KOPT-K1 (cell line): ENCODE measurements at regions not wholly inside any gene's neighbourhood (a gene's known extent, or its start where the extent isn't known, plus 50 kb on each side); places are given as distances from the start of the nearest gene placed in this dataset.

Source experiments
- H3K27ac ChIP-seq: fragments of 200-600 bp; sonication (generic); 2 replicates; pipeline ENCODE4 v1.5.1; 2016; ENCODE audit warnings: antibody characterized with exemption, mild to moderate bottlenecking, low read depth, low read length; ENCODE audit not compliant: poor library complexity, severe bottlenecking
- H3K36me3 ChIP-seq: fragments of 200-600 bp; sonication (generic); 2 replicates; pipeline ENCODE4 v1.5.1; 2017; ENCODE audit warnings: antibody characterized with exemption, mild to moderate bottlenecking, low read length, moderate library complexity; ENCODE audit not compliant: insufficient read depth
- H3K9me3 ChIP-seq: fragments of 200-600 bp; sonication (generic); 2 replicates; pipeline ENCODE4 v1.5.1; 2017; ENCODE audit warnings: antibody characterized with exemption, low read length, mild to moderate bottlenecking; ENCODE audit not compliant: insufficient read depth, poor library complexity, severe bottlenecking

DNA sequence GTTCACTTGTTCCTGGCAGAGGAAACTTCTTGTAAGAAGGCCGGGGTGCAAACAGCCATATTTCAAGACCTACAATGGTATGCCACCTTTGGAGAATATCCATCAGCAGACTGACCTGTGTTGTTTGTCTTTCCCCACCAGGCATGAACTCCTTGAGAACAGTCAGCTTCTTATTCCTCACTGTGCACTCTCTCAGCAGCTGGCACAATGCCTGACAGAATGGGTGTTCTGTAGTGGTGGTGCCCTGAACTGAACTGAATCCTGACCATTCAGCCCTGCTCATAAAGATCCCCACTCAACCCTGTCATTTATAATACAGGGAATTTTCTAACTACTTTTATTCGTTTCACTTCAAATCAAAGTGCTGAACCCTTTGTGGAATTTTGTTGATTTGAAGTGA is 206.9 kb downstream of the COX7C start:
- no peaks in the 10 kb centered on the region for H3K36me3 ChIP-seq
- no peak overlapping the region for H3K27ac ChIP-seq
- no peaks in the 10 kb centered on the region for H3K9me3 ChIP-seq

DNA sequence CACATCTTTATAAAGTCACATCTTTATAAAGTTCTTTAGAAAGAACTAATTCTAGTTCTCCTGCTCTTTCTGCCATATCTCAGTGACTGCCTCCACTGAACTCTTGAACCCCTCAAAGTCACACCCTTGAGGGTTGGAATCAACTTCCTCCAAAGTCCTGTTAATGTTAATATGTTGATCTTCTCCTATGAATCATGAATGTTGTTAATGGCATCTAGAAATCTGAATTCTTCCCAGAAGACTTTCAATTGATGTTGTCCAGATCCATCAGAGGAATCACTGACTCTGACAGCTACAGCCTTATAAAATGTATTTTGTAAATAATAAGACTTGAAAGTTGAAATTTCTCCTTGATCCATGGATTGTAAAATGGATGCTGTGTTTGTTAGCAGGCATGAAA is 213.4 kb downstream of the COX7C start:
- H3K9me3 ChIP-seq: no peaks in the 10 kb centered on the region
- H3K36me3 ChIP-seq: no peaks in the 10 kb centered on the region
- H3K27ac ChIP-seq: no peak overlapping the region

- no peak overlapping the region for H3K27ac ChIP-seq
- H3K9me3 ChIP-seq: no peaks in the 10 kb centered on the region
- H3K36me3 ChIP-seq: no peaks in the 10 kb centered on the region
Observed at GRCh38 chr5:86833868-86834267, 216.1 kb downstream of the COX7C start.

GRCh38 chr5:86837610-86838009 is 219.9 kb downstream of the COX7C start:
- H3K36me3 ChIP-seq: no peaks in the 10 kb centered on the region
- H3K9me3 ChIP-seq: no peaks in the 10 kb centered on the region
- no peak overlapping the region for H3K27ac ChIP-seq

GRCh38 chr5:86838083-86838482 is 220.3 kb downstream of the COX7C start:
- Histone ChIP-seq H3K27ac (no peak overlapping the region), H3K36me3 (no peaks in the 10 kb centered on the region), H3K9me3 (no peaks in the 10 kb centered on the region)

GRCh38 chr5:86841000-86841644 is 223.4 kb downstream of the COX7C start:
- Histone ChIP-seq H3K27ac (no peak overlapping the region), H3K9me3 (no peaks in the 10 kb centered on the region), H3K36me3 (no peaks in the 10 kb centered on the region)

DNA sequence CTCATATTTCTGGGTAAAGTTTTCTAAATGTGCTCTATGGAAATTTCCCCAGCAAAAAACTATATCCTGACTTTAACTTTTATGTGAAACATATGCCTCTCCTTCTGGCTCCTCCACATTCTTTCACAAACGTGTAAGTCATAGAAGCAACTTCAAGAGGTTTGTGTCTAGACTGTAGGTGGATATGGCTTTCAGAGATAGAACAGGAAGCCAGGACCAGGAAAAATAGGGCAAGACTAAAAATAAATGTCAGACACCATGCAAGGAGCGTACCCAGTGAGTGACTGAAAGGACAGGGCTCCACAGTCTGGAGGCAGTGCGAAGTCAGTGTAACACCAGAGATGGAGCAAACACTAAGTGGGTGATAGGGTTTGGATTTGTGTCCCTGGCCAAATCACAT is 240.7 kb downstream of the COX7C start:
- Histone ChIP-seq H3K9me3 (no peaks in the 10 kb centered on the region), H3K36me3 (no peaks in the 10 kb centered on the region), H3K27ac (no peak overlapping the region)

GRCh38 chr5:86861512-86861911 is 243.8 kb downstream of the COX7C start:
- Histone ChIP-seq H3K9me3 (no peaks in the 10 kb centered on the region), H3K27ac (no peak overlapping the region), H3K36me3 (no peaks in the 10 kb centered on the region)

- H3K36me3 ChIP-seq: no peaks in the 10 kb centered on the region
- no peaks in the 10 kb centered on the region for H3K9me3 ChIP-seq
- no peak overlapping the region for H3K27ac ChIP-seq
Observed at GRCh38 chr5:86862093-86862492, 244.4 kb downstream of the COX7C start.

GRCh38 chr5:86864051-86864450 is 246.3 kb downstream of the COX7C start:
- H3K9me3 ChIP-seq: no peaks in the 10 kb centered on the region
- H3K27ac ChIP-seq: no peak overlapping the region
- H3K36me3 ChIP-seq: no peaks in the 10 kb centered on the region

- no peaks in the 10 kb centered on the region for H3K36me3 ChIP-seq
- no peaks in the 10 kb centered on the region for H3K9me3 ChIP-seq
- no peak overlapping the region for H3K27ac ChIP-seq
Observed at GRCh38 chr5:86865256-86865785, 247.6 kb downstream of the COX7C start.

- Histone ChIP-seq H3K9me3 (no peaks in the 10 kb centered on the region), H3K27ac (no peak overlapping the region), H3K36me3 (no peaks in the 10 kb centered on the region)
Observed at GRCh38 chr5:86866036-86866435, 248.3 kb downstream of the COX7C start.

DNA sequence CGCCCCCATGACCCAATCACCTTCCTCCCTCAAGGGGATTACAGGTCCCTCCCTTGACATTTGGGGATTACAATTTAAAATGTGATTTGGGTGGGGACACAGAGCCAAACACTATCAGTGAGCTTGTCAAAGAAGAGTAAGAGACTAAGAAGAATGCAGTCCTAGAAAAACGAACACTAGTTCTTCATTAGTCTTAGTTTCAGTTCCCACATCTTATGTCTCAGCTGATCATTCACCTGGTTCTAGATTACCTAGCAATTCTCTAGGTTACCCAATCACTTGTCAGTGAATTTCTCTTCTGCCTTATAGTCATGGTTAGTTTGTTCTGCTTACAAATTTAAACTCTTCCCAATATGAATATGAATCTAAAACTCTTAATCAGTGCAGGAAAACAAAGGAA is 251.5 kb downstream of the COX7C start:
- no peak overlapping the region for H3K27ac ChIP-seq
- H3K9me3 ChIP-seq: no peaks in the 10 kb centered on the region
- H3K36me3 ChIP-seq: no peaks in the 10 kb centered on the region

- H3K27ac ChIP-seq: no peak overlapping the region
- H3K9me3 ChIP-seq: no peaks in the 10 kb centered on the region
- H3K36me3 ChIP-seq: no peaks in the 10 kb centered on the region
Observed at GRCh38 chr5:86875539-86875938, 257.8 kb downstream of the COX7C start.

DNA sequence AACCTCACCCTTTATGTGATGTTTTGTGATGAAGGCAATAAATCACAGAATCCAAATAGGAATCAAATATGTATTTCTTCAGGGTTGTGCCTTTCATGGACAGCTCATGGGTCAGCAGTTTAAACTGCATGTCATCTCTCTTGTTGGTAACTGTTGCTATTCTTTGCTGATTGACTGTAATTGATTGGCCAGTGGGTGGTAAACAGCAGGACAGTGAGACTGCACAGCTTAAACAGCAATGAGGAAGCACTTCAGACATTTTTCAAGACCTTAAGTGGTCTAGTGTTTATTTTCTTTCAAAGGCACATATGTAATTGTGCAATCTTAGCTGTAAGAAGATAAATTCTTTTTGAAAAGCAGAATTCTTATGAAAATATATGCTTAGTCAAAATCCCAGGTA is 260.5 kb downstream of the COX7C start:
- Histone ChIP-seq H3K9me3 (no peaks in the 10 kb centered on the region), H3K36me3 (no peaks in the 10 kb centered on the region), H3K27ac (no peak overlapping the region)

DNA sequence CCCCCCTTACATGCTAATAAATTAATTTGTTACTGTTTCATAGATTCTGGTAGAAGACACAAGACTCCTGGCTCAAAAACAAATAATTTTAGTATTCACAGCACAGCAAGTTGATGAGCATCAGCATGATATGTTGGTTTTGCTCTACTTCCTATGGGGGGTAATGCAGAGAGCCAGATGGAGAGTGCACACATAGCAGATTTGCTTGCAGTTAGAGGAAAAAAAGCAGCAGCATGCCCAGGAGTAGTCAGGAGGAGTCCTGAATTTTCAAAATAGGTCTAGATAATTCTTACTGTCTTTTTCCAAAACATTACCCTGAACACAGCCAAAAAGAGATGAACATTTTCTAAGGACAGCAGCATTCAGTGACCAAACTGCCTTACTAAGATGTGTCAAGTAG is 261.3 kb downstream of the COX7C start:
- Histone ChIP-seq H3K9me3 (no peaks in the 10 kb centered on the region), H3K27ac (no peak overlapping the region), H3K36me3 (no peaks in the 10 kb centered on the region)
